ENCODE measurements at regions not wholly inside any gene's neighbourhood (a gene's known extent, or its start where the extent isn't known, plus 50 kb on each side); places are given as distances from the start of the nearest gene placed in this dataset.

DNA sequence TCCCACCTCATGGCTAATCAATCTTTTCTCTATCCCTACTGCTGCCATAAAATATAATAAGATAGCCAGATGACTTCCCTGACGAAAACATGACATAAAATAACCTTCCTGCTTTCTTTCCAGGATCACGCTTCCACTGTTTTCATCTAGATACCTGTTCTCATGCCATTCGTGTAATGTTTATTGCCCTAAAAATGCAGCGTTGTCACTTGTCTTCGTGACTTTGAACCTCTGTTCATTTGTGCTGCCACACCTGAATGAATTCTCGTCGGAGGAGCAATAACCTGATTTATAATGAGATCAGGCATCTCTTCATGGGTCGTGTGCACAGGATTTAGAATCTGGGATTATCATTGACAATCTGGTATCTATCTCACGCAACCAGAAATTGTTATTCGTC lies 1401.9 kb downstream of the CDH11 start:
- no peak for TF ChIP-seq ZFX (IDR thresholded peaks at IDR 0.05)
- TF ChIP-seq, protein P1, sequence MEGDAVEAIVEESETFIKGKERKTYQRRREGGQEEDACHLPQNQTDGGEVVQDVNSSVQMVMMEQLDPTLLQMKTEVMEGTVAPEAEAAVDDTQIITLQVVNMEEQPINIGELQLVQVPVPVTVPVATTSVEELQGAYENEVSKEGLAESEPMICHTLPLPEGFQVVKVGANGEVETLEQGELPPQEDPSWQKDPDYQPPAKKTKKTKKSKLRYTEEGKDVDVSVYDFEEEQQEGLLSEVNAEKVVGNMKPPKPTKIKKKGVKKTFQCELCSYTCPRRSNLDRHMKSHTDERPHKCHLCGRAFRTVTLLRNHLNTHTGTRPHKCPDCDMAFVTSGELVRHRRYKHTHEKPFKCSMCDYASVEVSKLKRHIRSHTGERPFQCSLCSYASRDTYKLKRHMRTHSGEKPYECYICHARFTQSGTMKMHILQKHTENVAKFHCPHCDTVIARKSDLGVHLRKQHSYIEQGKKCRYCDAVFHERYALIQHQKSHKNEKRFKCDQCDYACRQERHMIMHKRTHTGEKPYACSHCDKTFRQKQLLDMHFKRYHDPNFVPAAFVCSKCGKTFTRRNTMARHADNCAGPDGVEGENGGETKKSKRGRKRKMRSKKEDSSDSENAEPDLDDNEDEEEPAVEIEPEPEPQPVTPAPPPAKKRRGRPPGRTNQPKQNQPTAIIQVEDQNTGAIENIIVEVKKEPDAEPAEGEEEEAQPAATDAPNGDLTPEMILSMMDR (conservative IDR thresholded peaks at IDR 0.05), result no peak
- no peak overlapping the region for H3K27ac ChIP-seq

DNA sequence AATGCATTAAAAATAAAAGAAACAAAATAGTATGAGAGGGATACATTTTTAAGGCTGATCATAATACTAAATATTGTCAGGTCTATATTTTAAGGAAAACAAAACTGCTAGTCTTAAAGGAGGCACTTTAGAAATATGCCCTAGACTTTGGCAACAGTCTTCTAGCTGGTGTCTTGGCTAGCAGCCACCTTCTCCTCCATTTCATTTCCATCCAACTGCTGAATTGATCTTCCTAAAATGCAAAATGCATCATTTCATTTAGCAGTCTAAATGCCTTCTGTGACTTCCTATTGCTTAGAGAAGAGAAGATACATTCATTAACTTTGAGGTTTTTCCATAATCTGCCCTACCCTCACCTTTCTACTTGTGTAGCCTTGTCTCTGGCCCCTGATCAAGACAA lies 1404.1 kb downstream of the CDH11 start:
- no peak for TF ChIP-seq ZFX (IDR thresholded peaks at IDR 0.05)
- TF ChIP-seq, protein P1 (conservative IDR thresholded peaks at IDR 0.05), result no peak
- no peak overlapping the region for H3K27ac ChIP-seq

DNA sequence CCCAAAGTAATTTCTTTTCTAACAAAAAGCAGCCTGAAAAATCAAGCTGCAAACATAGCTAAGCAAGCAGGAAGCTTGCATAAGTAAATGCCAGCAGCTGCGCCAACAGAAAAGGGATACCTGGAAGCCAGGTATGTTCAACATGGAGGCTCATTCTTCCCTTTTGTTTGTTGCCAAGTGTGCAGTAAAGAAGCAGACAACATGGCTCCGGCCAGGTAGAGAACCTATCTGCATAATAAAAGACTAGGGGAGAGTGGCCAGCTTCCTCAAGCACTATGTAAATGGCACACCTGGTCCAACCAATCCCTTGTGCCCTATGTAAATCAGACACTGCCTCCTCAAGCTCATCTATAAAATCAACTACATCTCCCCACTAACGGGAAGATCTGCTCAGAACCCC lies 1407.0 kb downstream of the CDH11 start:
- TF ChIP-seq, protein P1 (conservative IDR thresholded peaks at IDR 0.05), result no peak
- no peak for TF ChIP-seq ZFX (IDR thresholded peaks at IDR 0.05)

DNA sequence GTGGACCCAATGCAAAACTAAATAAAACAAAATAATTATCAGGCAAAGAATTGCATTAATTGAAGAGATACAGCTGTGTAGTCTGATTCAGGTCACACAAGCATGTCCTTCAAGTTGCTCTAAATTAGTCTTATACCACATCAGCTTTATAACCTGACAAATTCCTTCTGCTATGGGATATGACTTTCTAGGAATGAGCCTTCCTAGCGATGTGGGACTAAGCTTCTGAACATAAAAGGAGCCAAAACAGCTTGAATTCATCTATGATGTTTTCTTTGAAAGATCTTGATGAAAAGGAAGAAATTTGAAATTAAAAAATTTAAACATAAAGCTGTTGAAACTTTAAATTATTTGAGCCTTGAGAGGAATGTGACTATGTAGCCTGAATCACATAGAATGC lies 1409.1 kb downstream of the CDH11 start:
- H3K27ac ChIP-seq, result no peak overlapping the region
- TF ChIP-seq ZFX (IDR thresholded peaks at IDR 0.05), result no peak
- TF ChIP-seq, protein P1 (conservative IDR thresholded peaks at IDR 0.05), result no peak

More for the DNA sequence above, 1407.0 kb downstream of the CDH11 start:
- no peak overlapping the region for H3K27ac ChIP-seq

DNA sequence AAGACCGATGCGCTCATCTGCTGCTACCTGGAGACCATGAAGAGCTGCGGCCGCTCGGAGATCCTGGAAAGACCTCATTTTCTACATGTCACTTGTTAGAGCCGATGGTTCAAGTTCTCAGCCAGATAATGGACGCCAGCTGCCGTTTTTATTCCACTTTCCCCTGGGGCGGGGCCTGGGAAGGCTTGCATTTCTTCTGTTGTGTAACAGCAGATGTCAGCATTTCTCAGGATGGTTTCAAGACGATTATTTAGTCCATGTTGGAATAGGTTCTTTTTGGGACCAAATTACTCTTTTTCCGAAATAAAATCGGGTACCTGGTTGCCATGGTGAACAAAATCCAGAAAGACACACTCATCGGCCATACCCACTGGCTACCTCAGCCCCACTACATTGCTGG lies 1418.3 kb downstream of the CDH11 start:
- TF ChIP-seq, protein P1 (conservative IDR thresholded peaks at IDR 0.05), result no peak
- TF ChIP-seq ZFX (IDR thresholded peaks at IDR 0.05), result no peak

DNA sequence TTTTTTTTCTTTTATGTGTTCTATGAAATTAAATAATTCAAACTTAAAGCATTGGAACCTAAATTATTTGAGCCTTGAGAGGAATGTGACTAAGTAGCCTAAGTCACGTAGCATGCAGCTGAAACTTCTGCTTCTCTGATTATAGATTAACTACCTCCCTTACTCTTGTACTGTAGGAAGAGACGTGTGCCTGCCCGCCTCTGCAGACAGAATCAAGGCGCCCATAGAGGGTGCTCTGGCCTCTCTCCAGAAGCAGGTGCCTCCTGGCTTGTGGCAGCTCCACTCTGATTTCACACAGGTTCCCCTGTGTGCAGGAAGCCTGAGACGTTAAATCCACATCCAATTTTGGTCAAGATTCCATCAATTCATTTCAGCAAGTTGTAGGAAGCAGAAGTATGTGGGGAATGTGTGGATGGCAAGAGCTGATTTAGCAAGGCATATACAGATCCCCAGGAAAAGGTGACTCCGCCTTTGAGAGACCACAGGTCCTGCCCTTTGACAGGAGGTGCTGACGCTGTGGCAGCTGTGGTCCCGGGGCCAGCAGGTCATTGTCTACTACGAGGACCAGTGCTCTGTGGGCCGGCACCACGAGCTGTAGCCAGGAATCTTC lies 1418.8 kb downstream of the CDH11 start:
- no peak for TF ChIP-seq ZFX (IDR thresholded peaks at IDR 0.05)
- TF ChIP-seq, protein P1 (conservative IDR thresholded peaks at IDR 0.05), result no peak
- H3K27ac ChIP-seq, result no peak overlapping the region

More for the DNA sequence above, 1418.3 kb downstream of the CDH11 start:
- H3K27ac ChIP-seq, result no peak overlapping the region

DNA sequence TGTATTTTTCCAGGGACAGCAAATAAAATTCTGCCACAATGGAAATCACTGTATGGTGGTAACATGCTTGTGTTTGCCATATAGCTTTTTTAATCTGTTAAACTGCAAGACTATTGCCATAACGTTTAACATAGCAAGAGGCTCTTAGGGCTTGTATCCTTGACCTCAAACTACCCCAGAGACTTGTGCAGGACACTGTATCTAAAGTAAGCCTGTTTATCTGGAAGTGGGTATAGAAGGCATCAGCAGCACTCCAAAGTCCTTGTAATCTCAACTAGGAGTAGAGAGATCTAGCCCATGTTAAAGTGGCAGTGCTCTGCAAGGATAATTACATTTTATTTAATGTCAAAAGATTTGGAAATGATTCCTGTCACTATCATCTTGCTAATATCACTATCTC lies 1424.1 kb downstream of the CDH11 start:
- no peak overlapping the region for H3K27ac ChIP-seq
- TF ChIP-seq, protein P1 (conservative IDR thresholded peaks at IDR 0.05), result no peak
- TF ChIP-seq ZFX (IDR thresholded peaks at IDR 0.05), result no peak

All from C4-2B (cell line).